GM13977 (cell line): ENCODE measurements at regions not wholly inside any gene's neighbourhood (a gene's known extent, or its start where the extent isn't known, plus 50 kb on each side); places are given as distances from the start of the nearest gene placed in this dataset.

Experiments
- DNase-seq: peaks from one replicate; pipeline ENCODE4 v3.0.0; 2012; ENCODE audit warnings: low spot score
- CTCF ChIP-seq: IDR thresholded peaks from 2 replicates; pipeline ENCODE4 v1.5.1; 2012; ENCODE audit warnings: mild to moderate bottlenecking, control low read depth; ENCODE audit not compliant: insufficient read depth; ENCODE audit errors: extremely low read depth, missing control alignments
- in situ Hi-C: fragments of 300-500 bp; cut with MboI; formaldehyde crosslinking; loops from one replicate; pipeline ENCODE4 v1.12.0; 2022; ENCODE audit warnings: low sequenced_read_pairs, low pct_unique_long_range_greater_than_20kb, mixed read lengths, inconsistent platforms; ENCODE audit not compliant: unreplicated experiment

- in situ Hi-C loops = no loop called here
- no peak for TF ChIP-seq CTCF
- no peak for DNase-seq
Observed at GRCh38 chr20:58150772-58151171, 77.7 kb downstream of the ANKRD60 start.

- in situ Hi-C loops = no loop called here
- no peak for DNase-seq
- no peak for TF ChIP-seq CTCF
Observed at GRCh38 chr20:58149437-58150091, 78.9 kb downstream of the ANKRD60 start.

GRCh38 chr20:58148891-58149290 lies 79.6 kb downstream of the ANKRD60 start:
- in situ Hi-C loops = no loop called here
- TF ChIP-seq CTCF = no peak
- no peak for DNase-seq

- no peak for DNase-seq
- in situ Hi-C loops = no loop called here
Observed at GRCh38 chr20:58147628-58148370, 80.7 kb downstream of the ANKRD60 start.

GRCh38 chr20:58146746-58147140 lies 81.7 kb downstream of the ANKRD60 start:
- TF ChIP-seq CTCF = no peak
- DNase-seq = no peak
- in situ Hi-C loops = no loop called here

More at GRCh38 chr20:58147628-58148370, 80.7 kb downstream of the ANKRD60 start:
- TF ChIP-seq CTCF = no peak

GRCh38 chr20:58146081-58146745 lies 82.2 kb downstream of the ANKRD60 start:
- in situ Hi-C loops = no loop called here
- no peak for TF ChIP-seq CTCF
- no peak for DNase-seq
